Activated B cell treated with CpG ODN at 0.5 μM for 24 hours (primary cell): ENCODE measurements at regions not wholly inside any gene's neighbourhood (a gene's known extent, or its start where the extent isn't known, plus 50 kb on each side); places are given as distances from the start of the nearest gene placed in this dataset.

Source experiments
- ATAC-seq: fragments of 200-7000 bp; cut with Tn5 transposase; one replicate; pipeline ENCODE4 v1.10.0; 2021; ENCODE audit warnings: low read depth, mild to moderate bottlenecking, moderate library complexity
- CTCF ChIA-PET: fragments of 350-600 bp; sonication (Branson Sonifier 250); formaldehyde crosslinking; loops from one replicate; lab custom pipeline; 2021; ENCODE audit warnings: antibody characterized with exemption; lab: Charles Lee
- POLR2A ChIA-PET: fragments of 350-600 bp; sonication (Branson Sonifier 250); formaldehyde crosslinking; loops from one replicate; lab custom pipeline; 2021; ENCODE audit warnings: antibody characterized with exemption; lab: Charles Lee
- DNase-seq: peaks from one replicate; pipeline ENCODE4 v3.0.0; 2022
- H3K27ac Mint-ChIP-seq: one replicate; pipeline ENCODE4 v1.8.0; 2020; ENCODE audit warnings: mixed read lengths
- H3K27me3 Mint-ChIP-seq: one replicate; pipeline ENCODE4 v1.8.0; 2021; ENCODE audit warnings: mixed read lengths
- H3K36me3 Mint-ChIP-seq: one replicate; pipeline ENCODE4 v1.8.0; 2021; ENCODE audit warnings: low read depth, mixed read lengths
- H3K4me1 Mint-ChIP-seq: one replicate; pipeline ENCODE4 v1.8.0; 2021; ENCODE audit warnings: mixed read lengths
- H3K4me3 Mint-ChIP-seq: one replicate; pipeline ENCODE4 v1.8.0; 2020; ENCODE audit warnings: mild to moderate bottlenecking, mixed read lengths
- H3K9me3 Mint-ChIP-seq: one replicate; pipeline ENCODE4 v1.8.0; 2020; ENCODE audit warnings: mixed read lengths
- CTCF ChIP-seq: fragments of 200-600 bp; IDR thresholded peaks from one replicate; pipeline ENCODE4 v1.8.0; 2022; ENCODE audit warnings: antibody characterized with exemption, mild to moderate bottlenecking
- intact Hi-C: fragments of 100-400 bp; cut with micrococcal nuclease; formaldehyde crosslinking; loops from one replicate; pipeline ENCODE4 v1.15.1; 2024

DNA sequence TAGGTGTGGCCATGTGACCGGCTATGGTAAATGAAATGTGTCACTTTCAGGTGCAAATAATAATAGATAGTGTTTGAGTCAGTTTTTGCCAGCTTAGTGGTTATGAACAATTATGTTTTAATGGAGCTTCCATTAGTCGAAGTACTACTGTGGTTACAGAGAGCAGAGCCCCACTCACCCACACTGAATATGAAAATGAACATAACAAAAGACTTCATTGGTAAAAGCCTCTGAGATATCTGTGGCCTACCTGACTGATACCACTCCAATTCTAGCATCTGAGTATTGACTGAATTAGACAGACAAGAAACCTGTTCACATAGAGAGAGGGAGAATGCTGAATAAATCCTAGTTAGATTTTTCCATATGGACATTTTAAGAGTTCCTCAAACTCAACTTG is 405.6 kb downstream of the BRINP1 start:
- Mint-ChIP-seq H3K36me3 (no peaks in the 10 kb centered on the region), H3K4me3 (no peak overlapping the region), H3K4me1 (no peaks in the 10 kb centered on the region), H3K27me3 (no peaks in the 10 kb centered on the region), H3K9me3 (peaks cover 2% of the 10 kb centered on the region), H3K27ac (no peak overlapping the region)
- POLR2A ChIA-PET, result no interaction called here
- DNase-seq (no peak), ATAC-seq (no peak)
- intact Hi-C loops, result no loop called here
- TF ChIP-seq CTCF, result no peak
- CTCF ChIA-PET, result no interaction called here

- TF ChIP-seq CTCF, result no peak
- ChIA-PET POLR2A (no interaction called here), CTCF (no interaction called here)
- Mint-ChIP-seq H3K27ac (no peak overlapping the region), H3K27me3 (no peaks in the 10 kb centered on the region), H3K4me1 (no peaks in the 10 kb centered on the region), H3K4me3 (no peak overlapping the region), H3K9me3 (peaks cover 9% of the 10 kb centered on the region), H3K36me3 (no peaks in the 10 kb centered on the region)
- DNase-seq (no peak), ATAC-seq (no peak)
- intact Hi-C loops, result no loop called here
These were observed 401.3 kb downstream of the BRINP1 start for GRCh38 chr9:118967901-118968300.

DNA sequence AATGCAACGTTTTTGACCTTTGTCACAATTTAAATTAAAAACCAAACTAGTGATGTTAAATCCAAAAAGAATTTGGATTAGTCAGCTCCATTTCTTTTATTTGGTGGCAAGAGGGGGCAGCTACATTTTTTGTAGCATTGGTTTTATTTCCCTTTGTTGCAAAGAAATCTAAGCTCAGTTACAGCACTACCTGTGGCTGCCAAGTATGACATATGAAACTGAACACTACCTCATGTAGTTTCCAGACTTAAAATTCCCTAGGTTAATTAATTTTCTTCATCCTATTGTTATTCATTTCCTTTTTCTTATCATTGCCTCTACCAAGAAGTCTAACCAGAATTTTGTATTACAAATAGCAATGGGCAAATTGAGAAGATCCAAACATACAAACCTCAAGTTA is 393.5 kb downstream of the BRINP1 start:
- TF ChIP-seq CTCF, result no peak
- no peak overlapping the region for H3K27ac Mint-ChIP-seq
- DNase-seq (no peak), ATAC-seq (no peak)
- no peaks in the 10 kb centered on the region for H3K36me3 Mint-ChIP-seq
- POLR2A ChIA-PET, result no interaction called here
- intact Hi-C loops, result no loop called here
- no peaks in the 10 kb centered on the region for H3K27me3 Mint-ChIP-seq
- H3K9me3 Mint-ChIP-seq, result peaks cover 3% of the 10 kb centered on the region
- H3K4me1 Mint-ChIP-seq, result no peaks in the 10 kb centered on the region
- CTCF ChIA-PET, result no interaction called here
- no peak overlapping the region for H3K4me3 Mint-ChIP-seq

- Mint-ChIP-seq H3K4me1 (no peaks in the 10 kb centered on the region), H3K9me3 (no peaks in the 10 kb centered on the region), H3K27me3 (no peaks in the 10 kb centered on the region), H3K27ac (no peak overlapping the region), H3K36me3 (no peaks in the 10 kb centered on the region), H3K4me3 (no peak overlapping the region)
- no peak for TF ChIP-seq CTCF
- ATAC-seq (no peak), DNase-seq (no peak)
- ChIA-PET POLR2A (no interaction called here), CTCF (no interaction called here)
- intact Hi-C loops, result no loop called here
These were observed 393.1 kb downstream of the BRINP1 start for GRCh38 chr9:118976160-118976559.

DNA sequence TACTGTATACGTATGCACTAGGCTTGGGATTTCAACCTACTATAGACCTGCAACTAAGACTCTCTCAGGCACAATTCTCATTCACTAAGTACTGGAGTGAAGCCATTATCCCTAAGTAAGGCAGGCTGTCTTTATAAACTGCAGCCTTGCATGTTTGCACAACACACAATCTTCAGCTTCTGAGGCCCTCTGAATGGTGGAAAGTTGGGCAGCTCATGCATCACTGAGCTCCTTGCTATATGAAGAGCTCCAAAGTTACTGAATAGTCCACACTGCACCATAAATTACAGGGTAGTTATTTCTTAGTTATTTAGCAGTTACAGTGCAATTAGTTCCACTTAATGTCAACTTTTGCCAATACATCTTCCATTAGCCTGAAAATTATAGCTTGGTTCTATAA is 384.6 kb downstream of the BRINP1 start:
- intact Hi-C loops, result no loop called here
- Mint-ChIP-seq H3K4me1 (no peaks in the 10 kb centered on the region), H3K4me3 (no peak overlapping the region), H3K36me3 (no peaks in the 10 kb centered on the region), H3K9me3 (no peaks in the 10 kb centered on the region), H3K27me3 (no peaks in the 10 kb centered on the region), H3K27ac (no peak overlapping the region)
- ATAC-seq (no peak), DNase-seq (no peak)
- ChIA-PET CTCF (no interaction called here), POLR2A (no interaction called here)
- TF ChIP-seq CTCF, result no peak
